GM12878 (cell line): ENCODE measurements at regions not wholly inside any gene's neighbourhood (a gene's known extent, or its start where the extent isn't known, plus 50 kb on each side); places are given as distances from the start of the nearest gene placed in this dataset.

Source experiments
- ATAC-seq: fragments of 200-7000 bp; cut with Tn5 transposase; 3 replicates; pipeline ENCODE4 v1.9.1; 2020; ENCODE audit warnings: mild to moderate bottlenecking, moderate library complexity
- BruUV-seq: library from RNA; stranded (reverse); fragments of 400-500 nt; replicated peaks from 2 replicates; lab custom pipeline; 2021; lab: Mats Ljungman, UMichigan
- CTCF ChIA-PET: fragments of 300-600 bp; sonication (Branson Sonifier 250); formaldehyde crosslinking; extraction: SDS; loops from one replicate; lab custom pipeline; 2021; ENCODE audit warnings: inconsistent platforms; lab: Yijun Ruan, JAX
- POLR2A ChIA-PET: fragments of 350-600 bp; formaldehyde crosslinking; extraction: SDS; loops from one replicate; lab custom pipeline; 2021; ENCODE audit warnings: inconsistent platforms; lab: Charles Lee
- RAD21 ChIA-PET: fragments of 300-600 bp; sonication (Branson Sonifier 250); formaldehyde crosslinking; loops from one replicate; lab custom pipeline; 2023; ENCODE audit warnings: antibody characterized with exemption; ENCODE audit not compliant: unreplicated experiment; lab: Charles Lee
- SMC1A ChIA-PET: fragments of 300-600 bp; sonication (Branson Sonifier 250); formaldehyde crosslinking; loops from one replicate; lab custom pipeline; 2023; ENCODE audit not compliant: unreplicated experiment, uncharacterized antibody; lab: Charles Lee
- DNase-seq: peaks from one replicate; pipeline ENCODE4 v3.0.0-alpha.2; 2011; ENCODE audit warnings: low read depth, low spot score
- FAIRE-seq: peaks from 3 replicates; lab custom pipeline; 2011; peaks lifted over from hg19 to GRCh38; lab: Jason Lieb, UNC
- H2AFZ ChIP-seq: 2 replicates; pipeline ENCODE4 v1.6.0; 2011; ENCODE audit warnings: low read depth, low read length, control low read depth; ENCODE audit not compliant: control insufficient read depth
- H3K27ac ChIP-seq: 2 replicates; pipeline ENCODE4 v1.5.1; 2011; ENCODE audit warnings: control low read depth; ENCODE audit not compliant: control insufficient read depth, insufficient read depth
- H3K27me3 ChIP-seq, 2 experiments: replicated peaks in 1 of 2; 2 replicates each; pipeline versions ENCODE4 v1.6.0 to v1.6.1; 2011; ENCODE audit warnings: low read length in 1 of 2; ENCODE audit not compliant: control insufficient read depth in 2 of 2, insufficient read depth in 2 of 2
- H3K36me3 ChIP-seq, 2 experiments: 2 replicates each; pipeline ENCODE4 v1.5.1; 2011; ENCODE audit warnings: low read length in 1 of 2; ENCODE audit not compliant: control insufficient read depth in 2 of 2, insufficient read depth in 2 of 2
- H3K4me1 ChIP-seq: 2 replicates; pipeline ENCODE4 v1.6.1; 2011; ENCODE audit warnings: mild to moderate bottlenecking, low read length, moderate library complexity, mixed read lengths; ENCODE audit not compliant: control insufficient read depth, insufficient read depth
- H3K4me2 ChIP-seq: 2 replicates; pipeline ENCODE4 v1.6.0; 2011; ENCODE audit warnings: control low read depth; ENCODE audit not compliant: control insufficient read depth, insufficient read depth
- H3K4me3 ChIP-seq: fragments of 200-600 bp; sonication (generic); 2 replicates; pipeline ENCODE4 v1.5.1; 2016
- H3K79me2 ChIP-seq: 2 replicates; pipeline ENCODE4 v1.6.0; 2011; ENCODE audit warnings: low read length; ENCODE audit not compliant: control insufficient read depth, insufficient read depth
- H3K9ac ChIP-seq: 2 replicates; pipeline ENCODE4 v1.8.0; 2011; ENCODE audit warnings: low read length, control low read depth, mixed read lengths; ENCODE audit not compliant: control insufficient read depth, insufficient read depth
- H3K9me3 ChIP-seq: replicated peaks from 3 replicates; pipeline ENCODE4 v1.5.1; 2011; ENCODE audit warnings: mild to moderate bottlenecking, low read length; ENCODE audit not compliant: control insufficient read depth, insufficient read depth
- H4K20me1 ChIP-seq: 2 replicates; pipeline ENCODE4 v1.6.0; 2011; ENCODE audit not compliant: control insufficient read depth, insufficient read depth
- ASH2L ChIP-seq: fragments of 300-600, 200-600 bp; sonication (generic); IDR thresholded peaks from 2 replicates; pipeline ENCODE4 v1.6.1; 2017; ENCODE audit warnings: low read depth, mild to moderate bottlenecking, borderline replicate concordance
- BCL11A ChIP-seq: IDR thresholded peaks from 2 replicates; pipeline ENCODE4 v1.6.1; 2011; ENCODE audit warnings: low read depth, low read length
- BRCA1 ChIP-seq: IDR thresholded peaks from 2 replicates; pipeline ENCODE4 v1.6.1; 2011; ENCODE audit warnings: low read depth, low read length, improper control_type of control experiment
- CBX5 ChIP-seq: sonication (generic); IDR thresholded peaks from 2 replicates; pipeline ENCODE4 v1.6.1; 2016; ENCODE audit warnings: low read depth, moderate library complexity, mild to moderate bottlenecking, inconsistent platforms
- CTCF ChIP-seq, 3 experiments: IDR thresholded peaks in 2 of 3; conservative IDR thresholded peaks in 1 of 3; 2 replicates each; pipeline ENCODE4 v1.5.1; 2011; ENCODE audit warnings: low read depth in 3 of 3, low read length in 3 of 3, mild to moderate bottlenecking in 3 of 3, control low read depth in 2 of 3, moderate library complexity in 2 of 3, inconsistent platforms in 1 of 3, mixed read lengths in 1 of 3; ENCODE audit not compliant: control insufficient read depth in 2 of 3, insufficient read depth in 1 of 3; ENCODE audit errors: extremely low read depth in 1 of 3
- FOXM1 ChIP-seq: IDR thresholded peaks from 2 replicates; pipeline ENCODE4 v1.6.1; 2012; ENCODE audit warnings: low read depth, mild to moderate bottlenecking, inconsistent platforms, low read length, moderate library complexity
- JUNB ChIP-seq: IDR thresholded peaks from 2 replicates; pipeline ENCODE4 v1.6.1; 2016; ENCODE audit warnings: antibody characterized with exemption, mild to moderate bottlenecking
- JUND ChIP-seq: IDR thresholded peaks from 2 replicates; pipeline ENCODE4 v1.6.1; 2012; ENCODE audit warnings: low read depth, mild to moderate bottlenecking, low read length, improper control_type of control experiment, moderate library complexity
- KDM1A ChIP-seq: fragments of 200-600 bp; sonication (generic); IDR thresholded peaks from 2 replicates; pipeline ENCODE4 v1.6.1; 2016; ENCODE audit warnings: borderline replicate concordance
- MXI1 ChIP-seq: fragments of 150-350 bp; IDR thresholded peaks from 2 replicates; pipeline ENCODE4 v1.6.1; 2011; ENCODE audit warnings: low read depth, mild to moderate bottlenecking, inconsistent platforms, low read length, improper control_type of control experiment
- NFIC ChIP-seq: IDR thresholded peaks from 2 replicates; pipeline ENCODE4 v1.6.1; 2012; ENCODE audit warnings: low read depth, mild to moderate bottlenecking, inconsistent platforms, low read length, moderate library complexity
- NFYA ChIP-seq: IDR thresholded peaks from 2 replicates; pipeline ENCODE4 v1.6.1; 2011; ENCODE audit warnings: low read depth, mild to moderate bottlenecking, low read length, improper control_type of control experiment, borderline replicate concordance
- NKRF ChIP-seq: fragments of 450-650 bp; conservative IDR thresholded peaks from 2 replicates; pipeline ENCODE4 v1.6.1; 2017; ENCODE audit warnings: mild to moderate bottlenecking, moderate library complexity
- SMAD1 ChIP-seq: fragments of 450-650 bp; IDR thresholded peaks from 2 replicates; pipeline ENCODE4 v1.6.1; 2018; ENCODE audit warnings: mild to moderate bottlenecking, low read depth; ENCODE audit not compliant: partially characterized antibody
- SMC3 ChIP-seq: IDR thresholded peaks from 2 replicates; pipeline ENCODE4 v1.6.1; 2011; ENCODE audit warnings: low read length, improper control_type of control experiment, borderline replicate concordance
- STAT1 ChIP-seq: fragments of 450-650 bp; conservative IDR thresholded peaks from 2 replicates; pipeline ENCODE4 v1.6.1; 2014; ENCODE audit warnings: antibody characterized with exemption, mild to moderate bottlenecking
- SUPT20H ChIP-seq: IDR thresholded peaks from 2 replicates; pipeline ENCODE4 v1.6.1; 2011; ENCODE audit warnings: low read depth, mild to moderate bottlenecking, low read length, moderate library complexity, borderline replicate concordance; ENCODE audit not compliant: control insufficient read depth
- ZNF592 ChIP-seq: fragments of 450-650 bp; IDR thresholded peaks from 2 replicates; pipeline ENCODE4 v1.6.1; 2017; ENCODE audit warnings: mild to moderate bottlenecking, moderate library complexity
- WGBS: methylation state at CpG from one replicate; pipeline ENCODE4 v1.1.6; 2016; ENCODE audit warnings: low lambda C conversion rate; ENCODE audit not compliant: insufficient replicate concordance, insufficient coverage; ENCODE audit errors: missing lambda C conversion rate; 5-methylcytosine and 5-hydroxymethylcytosine counted together
- in situ Hi-C: fragments of 300-500 bp; cut with MboI; formaldehyde crosslinking; loops from 9 replicates; pipeline ENCODE4 v1.14.3; 2018; ENCODE audit warnings: mixed read lengths
- intact Hi-C: fragments of 100-400 bp; cut with micrococcal nuclease; formaldehyde crosslinking; loops from one replicate; pipeline ENCODE4 v1.14.2; 2022; ENCODE audit not compliant: unreplicated experiment

GRCh38 chr7:156061689-156062255 is 249.5 kb upstream of the SHH start:
- Histone ChIP-seq H3K36me3 (no peaks in the 10 kb centered on the region), H3K4me1 (no peaks in the 10 kb centered on the region), H3K4me2 (no peak overlapping the region), H2AFZ (no peak overlapping the region)
- intact Hi-C loops: no loop called here
- in situ Hi-C loops: no loop called here
- no TSS peak for BruUV-seq
- DNase-seq: no peak
- ChIA-PET SMC1A (no interaction called here), CTCF (no interaction called here)
- no peak for ATAC-seq
- TF ChIP-seq NKRF: no peak
- TF ChIP-seq FOXM1: no peak
- TF ChIP-seq CTCF (IDR thresholded peaks at IDR 0.05 in 2 of 3, conservative IDR thresholded peaks at IDR 0.05 in 1 of 3; ENCODE audit: control insufficient read depth in 2 of 3, extremely low read depth in 1 of 3, insufficient read depth in 1 of 3, low read depth in 3 of 3, low read length in 3 of 3): no peak
- TF ChIP-seq ZNF592: no peak
- no peak for TF ChIP-seq NFIC
- TF ChIP-seq SMC3: no peak
- no peak for TF ChIP-seq JUND
- TF ChIP-seq CBX5: no peak
- TF ChIP-seq NFYA: no peak
- no peak for TF ChIP-seq JUNB
- no peak for TF ChIP-seq ASH2L
- no peak for TF ChIP-seq BRCA1
- TF ChIP-seq BCL11A: no peak
- no peak for TF ChIP-seq SMAD1
- no peak for TF ChIP-seq KDM1A
- no peak for TF ChIP-seq MXI1
- TF ChIP-seq STAT1: no peak
- no peak for TF ChIP-seq SUPT20H
- TF ChIP-seq, all 136 proteins: peak for 0
- no peak for FAIRE-seq
- Histone ChIP-seq H3K27ac (no peak overlapping the region), H3K79me2 (no peaks in the 10 kb centered on the region), H3K4me3 (no peak overlapping the region), H3K9me3 (no peaks in the 10 kb centered on the region; the same call in 2 of the 3 replicates), H3K9ac (no peak overlapping the region), H4K20me1 (no peaks in the 10 kb centered on the region), H3K27me3 (no peaks in the 10 kb centered on the region; a peak in 1 of 4 replicates)
- RAD21 ChIA-PET: no interaction called here
- 33% methylated on average over 11 of the region's 11 CpGs for WGBS
- POLR2A ChIA-PET: no interaction called here
